ENCODE measurements at regions not wholly inside any gene's neighbourhood (a gene's known extent, or its start where the extent isn't known, plus 50 kb on each side); places are given as distances from the start of the nearest gene placed in this dataset.

DNA sequence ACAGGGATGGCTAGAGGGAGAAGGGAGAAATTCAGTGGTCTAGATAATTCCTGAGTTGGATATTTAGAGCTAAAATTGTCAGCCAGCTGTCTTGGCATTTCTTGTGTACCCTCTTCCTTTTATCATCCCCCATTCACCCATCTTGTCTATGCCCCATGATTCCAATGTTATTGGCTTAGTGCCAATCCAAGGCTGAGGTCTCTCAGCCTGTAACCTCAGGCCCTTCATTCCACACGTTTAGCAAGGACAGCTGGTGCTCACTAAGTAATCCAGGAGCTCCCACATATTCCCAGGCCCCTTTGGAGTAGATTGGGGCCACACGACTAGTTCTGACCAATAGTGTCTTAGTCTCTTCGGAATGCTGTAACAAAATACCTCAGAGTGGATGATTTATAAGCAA lies 112.4 kb upstream of the ATXN1 start:
- Histone ChIP-seq H3K27me3 (no peaks in the 10 kb centered on the region), H3K4me3 (no peak overlapping the region), H3K4me1 (no peaks in the 10 kb centered on the region), H3K27ac (no peak overlapping the region), H3K36me3 (no peaks in the 10 kb centered on the region), H3K9me3 (no peaks in the 10 kb centered on the region)
- DNase-seq (ENCODE audit: low spot score in 2 of 2) = no peak
- 69% methylated on average over 3 of the region's 3 CpGs for WGBS
- TF ChIP-seq, protein P1, sequence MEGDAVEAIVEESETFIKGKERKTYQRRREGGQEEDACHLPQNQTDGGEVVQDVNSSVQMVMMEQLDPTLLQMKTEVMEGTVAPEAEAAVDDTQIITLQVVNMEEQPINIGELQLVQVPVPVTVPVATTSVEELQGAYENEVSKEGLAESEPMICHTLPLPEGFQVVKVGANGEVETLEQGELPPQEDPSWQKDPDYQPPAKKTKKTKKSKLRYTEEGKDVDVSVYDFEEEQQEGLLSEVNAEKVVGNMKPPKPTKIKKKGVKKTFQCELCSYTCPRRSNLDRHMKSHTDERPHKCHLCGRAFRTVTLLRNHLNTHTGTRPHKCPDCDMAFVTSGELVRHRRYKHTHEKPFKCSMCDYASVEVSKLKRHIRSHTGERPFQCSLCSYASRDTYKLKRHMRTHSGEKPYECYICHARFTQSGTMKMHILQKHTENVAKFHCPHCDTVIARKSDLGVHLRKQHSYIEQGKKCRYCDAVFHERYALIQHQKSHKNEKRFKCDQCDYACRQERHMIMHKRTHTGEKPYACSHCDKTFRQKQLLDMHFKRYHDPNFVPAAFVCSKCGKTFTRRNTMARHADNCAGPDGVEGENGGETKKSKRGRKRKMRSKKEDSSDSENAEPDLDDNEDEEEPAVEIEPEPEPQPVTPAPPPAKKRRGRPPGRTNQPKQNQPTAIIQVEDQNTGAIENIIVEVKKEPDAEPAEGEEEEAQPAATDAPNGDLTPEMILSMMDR (IDR thresholded peaks at IDR 0.05) = no peak
- TF ChIP-seq POLR2AphosphoS5 (IDR thresholded peaks at IDR 0.05) (no peak), EP300 (IDR thresholded peaks at IDR 0.05) (no peak), POLR2A (IDR thresholded peaks at IDR 0.05) (no peak)

DNA sequence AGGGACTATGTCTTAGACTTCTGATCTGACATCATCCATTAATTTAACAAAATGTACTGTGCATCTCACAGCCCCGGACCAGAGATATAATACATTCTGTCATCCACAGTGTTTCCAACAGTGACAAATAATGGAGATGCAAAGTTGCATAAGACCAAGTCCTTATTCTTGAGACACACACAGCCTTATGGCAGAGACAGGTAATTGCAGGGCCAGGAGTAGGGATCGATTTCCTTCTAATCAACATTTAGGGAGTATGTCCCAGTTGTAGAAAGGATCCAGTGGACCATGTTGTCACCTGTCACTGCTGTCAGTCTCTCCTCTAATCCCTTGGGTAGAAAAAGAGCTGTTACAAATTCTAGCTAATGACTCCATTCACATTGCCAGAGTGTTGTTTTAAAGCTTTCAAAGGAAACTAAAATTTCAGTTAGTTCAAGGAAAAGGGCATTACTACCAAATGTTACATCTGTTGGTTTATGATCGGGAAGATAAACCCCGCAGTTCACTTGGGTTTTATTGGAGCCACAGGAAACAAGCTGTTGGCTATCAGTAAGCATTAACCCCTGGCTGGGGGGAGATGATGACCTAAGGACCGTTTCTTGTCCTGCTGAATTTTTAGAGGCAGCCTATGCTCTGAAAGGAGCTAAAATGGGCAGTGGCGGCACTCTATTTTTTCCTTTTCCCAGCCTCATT lies 111.4 kb upstream of the ATXN1 start:
- Histone ChIP-seq H3K4me1 (no peaks in the 10 kb centered on the region), H3K27me3 (no peaks in the 10 kb centered on the region), H3K27ac (no peak overlapping the region), H3K4me3 (no peak overlapping the region), H3K36me3 (no peaks in the 10 kb centered on the region), H3K9me3 (no peaks in the 10 kb centered on the region)
- 65% methylated on average over 6 of the region's 6 CpGs for WGBS
- TF ChIP-seq POLR2AphosphoS5 (IDR thresholded peaks at IDR 0.05) (no peak), EP300 (IDR thresholded peaks at IDR 0.05) (no peak), POLR2A (IDR thresholded peaks at IDR 0.05) (no peak)
- TF ChIP-seq, protein P1 (IDR thresholded peaks at IDR 0.05) = no peak
- DNase-seq (ENCODE audit: low spot score in 2 of 2) = no peak

DNA sequence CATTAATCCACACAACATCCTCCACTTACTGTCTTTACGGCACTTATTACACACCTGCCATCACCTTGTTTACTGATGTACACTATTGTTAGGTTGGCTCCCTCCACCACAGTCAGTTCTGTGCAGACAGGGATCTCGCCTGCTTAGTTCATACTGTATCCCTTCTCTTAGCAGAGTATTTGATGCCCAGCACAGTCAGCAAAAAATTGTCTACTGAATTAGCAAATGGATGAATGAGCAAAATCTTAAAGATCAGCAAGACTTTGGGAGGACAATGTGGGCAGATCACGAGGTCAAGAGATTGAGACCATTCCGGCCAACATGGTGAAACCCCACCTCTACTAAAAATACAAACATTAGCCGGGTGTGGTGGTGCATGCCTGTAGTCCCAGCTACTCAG lies 109.8 kb upstream of the ATXN1 start:
- TF ChIP-seq POLR2A (IDR thresholded peaks at IDR 0.05) (no peak), EP300 (IDR thresholded peaks at IDR 0.05) (no peak), POLR2AphosphoS5 (IDR thresholded peaks at IDR 0.05) (no peak)
- TF ChIP-seq, protein P1 (IDR thresholded peaks at IDR 0.05) = no peak
- Histone ChIP-seq H3K27ac (no peak overlapping the region), H3K36me3 (no peaks in the 10 kb centered on the region), H3K4me1 (no peaks in the 10 kb centered on the region), H3K9me3 (no peaks in the 10 kb centered on the region), H3K27me3 (no peaks in the 10 kb centered on the region), H3K4me3 (no peak overlapping the region)
- 96% methylated on average over 5 of the region's 5 CpGs for WGBS
- no peak for DNase-seq (ENCODE audit: low spot score in 2 of 2)

DNA sequence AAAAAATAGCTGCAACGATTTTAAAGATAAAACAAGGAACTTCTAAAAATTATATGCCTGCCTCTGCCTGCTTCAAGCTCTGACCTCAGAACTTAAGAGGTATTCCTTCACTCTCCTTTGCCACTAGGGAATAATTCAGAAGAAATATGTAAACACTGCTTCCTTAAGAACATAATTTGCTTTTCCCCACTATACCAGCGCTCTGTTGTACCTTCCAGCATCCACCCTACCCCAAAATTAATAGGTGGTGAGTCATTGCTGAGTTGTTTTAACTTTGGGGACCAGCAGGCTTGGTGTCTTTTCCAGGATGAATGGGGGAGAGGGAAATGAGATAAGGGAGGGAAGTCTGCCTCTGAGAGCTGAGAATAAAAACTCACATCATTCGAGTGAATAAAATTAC lies 107.7 kb upstream of the ATXN1 start:
- no peaks in the 10 kb centered on the region for H3K27me3 ChIP-seq
- H3K4me3 ChIP-seq = no peak overlapping the region
- no peaks in the 10 kb centered on the region for H3K9me3 ChIP-seq
- H3K36me3 ChIP-seq = no peaks in the 10 kb centered on the region
- no peak overlapping the region for H3K27ac ChIP-seq
- WGBS = 46% methylated on average over 3 of the region's 3 CpGs
- no peak for TF ChIP-seq POLR2AphosphoS5 (IDR thresholded peaks at IDR 0.05)
- TF ChIP-seq, protein P1 (IDR thresholded peaks at IDR 0.05) = no peak
- no peak for TF ChIP-seq POLR2A (IDR thresholded peaks at IDR 0.05)
- no peak for TF ChIP-seq EP300 (IDR thresholded peaks at IDR 0.05)
- H3K4me1 ChIP-seq = no peaks in the 10 kb centered on the region
- no peak for DNase-seq (ENCODE audit: low spot score in 2 of 2)

DNA sequence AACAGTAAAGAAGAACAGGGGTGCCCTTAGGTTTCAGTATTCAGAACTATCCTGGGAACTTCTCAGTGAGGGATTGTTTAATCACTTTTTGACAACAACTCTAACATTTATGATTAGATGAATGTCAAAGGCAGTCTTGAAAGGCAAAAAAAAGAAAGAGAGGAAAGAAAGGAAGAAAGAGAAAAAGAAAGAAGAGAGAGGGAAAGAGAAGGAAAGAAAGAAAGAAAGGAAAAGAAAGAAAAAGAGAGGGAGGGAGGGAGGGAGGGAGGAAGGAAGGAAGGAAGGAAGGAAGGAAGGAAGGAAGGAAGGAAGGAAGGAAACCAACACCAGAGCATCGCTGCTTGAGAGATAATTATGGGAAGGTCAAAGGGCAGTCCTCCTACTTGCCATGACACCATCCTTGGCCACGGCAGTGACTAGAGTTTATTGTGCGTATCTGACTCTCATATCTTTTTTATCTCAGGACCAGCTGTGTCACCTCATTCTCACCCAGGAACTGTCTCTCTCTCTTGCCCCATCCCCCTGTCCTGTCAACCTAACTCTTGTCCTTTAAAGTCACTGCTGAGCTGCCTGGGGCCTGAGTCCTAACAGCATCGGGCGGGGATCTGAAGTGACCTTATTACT lies 96.8 kb upstream of the ATXN1 start:
- Histone ChIP-seq H3K27ac (no peak overlapping the region), H3K4me3 (no peak overlapping the region), H3K36me3 (no peaks in the 10 kb centered on the region), H3K9me3 (no peaks in the 10 kb centered on the region), H3K27me3 (no peaks in the 10 kb centered on the region), H3K4me1 (no peaks in the 10 kb centered on the region)
- TF ChIP-seq EP300 (IDR thresholded peaks at IDR 0.05) (no peak), POLR2A (IDR thresholded peaks at IDR 0.05) (no peak), POLR2AphosphoS5 (IDR thresholded peaks at IDR 0.05) (no peak)
- TF ChIP-seq, protein P1 (IDR thresholded peaks at IDR 0.05) = no peak
- WGBS = 73% methylated on average over 5 of the region's 5 CpGs
- no peak for DNase-seq (ENCODE audit: low spot score in 2 of 2)

All from suprapubic skin (tissue), 4 donors.